ENCODE measurements at regions not wholly inside any gene's neighbourhood (a gene's known extent, or its start where the extent isn't known, plus 50 kb on each side); places are given as distances from the start of the nearest gene placed in this dataset.

DNA sequence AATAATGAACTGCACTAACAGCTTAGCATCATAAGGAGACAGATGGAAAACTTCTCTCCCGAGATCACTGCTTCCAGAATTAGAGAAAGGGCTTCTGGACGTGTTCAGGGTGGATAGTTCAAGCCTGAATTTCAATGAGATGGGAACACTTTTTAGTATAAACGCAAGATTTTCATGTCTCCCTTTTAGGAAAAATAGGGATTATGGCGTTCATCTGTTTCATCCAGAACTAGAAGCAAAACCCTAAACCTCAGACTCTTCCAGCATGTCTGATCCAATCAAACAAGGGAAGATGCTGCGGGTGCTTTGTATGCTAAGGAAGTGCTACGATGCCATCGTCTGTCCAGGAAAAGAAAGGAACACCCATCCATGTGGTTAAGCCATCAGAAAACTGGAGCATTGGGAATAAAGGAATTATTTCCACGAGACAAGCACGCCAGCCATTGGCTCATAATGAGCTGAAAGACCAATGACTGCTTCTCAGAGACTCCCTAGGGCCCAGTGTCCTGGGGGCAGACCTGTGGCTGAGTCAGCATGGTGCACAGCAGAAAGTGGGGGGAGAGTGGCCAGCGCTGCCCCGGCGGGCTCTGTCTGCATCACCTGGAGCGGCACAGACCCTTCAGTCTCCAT, 65.9 kb upstream of the AFF3 start:
- no peaks in the 10 kb centered on the region for H3K9me3 ChIP-seq
- intact Hi-C loops (cut with DNase I) = no loop called here
- TF ChIP-seq, protein P1, sequence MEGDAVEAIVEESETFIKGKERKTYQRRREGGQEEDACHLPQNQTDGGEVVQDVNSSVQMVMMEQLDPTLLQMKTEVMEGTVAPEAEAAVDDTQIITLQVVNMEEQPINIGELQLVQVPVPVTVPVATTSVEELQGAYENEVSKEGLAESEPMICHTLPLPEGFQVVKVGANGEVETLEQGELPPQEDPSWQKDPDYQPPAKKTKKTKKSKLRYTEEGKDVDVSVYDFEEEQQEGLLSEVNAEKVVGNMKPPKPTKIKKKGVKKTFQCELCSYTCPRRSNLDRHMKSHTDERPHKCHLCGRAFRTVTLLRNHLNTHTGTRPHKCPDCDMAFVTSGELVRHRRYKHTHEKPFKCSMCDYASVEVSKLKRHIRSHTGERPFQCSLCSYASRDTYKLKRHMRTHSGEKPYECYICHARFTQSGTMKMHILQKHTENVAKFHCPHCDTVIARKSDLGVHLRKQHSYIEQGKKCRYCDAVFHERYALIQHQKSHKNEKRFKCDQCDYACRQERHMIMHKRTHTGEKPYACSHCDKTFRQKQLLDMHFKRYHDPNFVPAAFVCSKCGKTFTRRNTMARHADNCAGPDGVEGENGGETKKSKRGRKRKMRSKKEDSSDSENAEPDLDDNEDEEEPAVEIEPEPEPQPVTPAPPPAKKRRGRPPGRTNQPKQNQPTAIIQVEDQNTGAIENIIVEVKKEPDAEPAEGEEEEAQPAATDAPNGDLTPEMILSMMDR (IDR thresholded peaks at IDR 0.05) = no peak
- TF ChIP-seq POLR2A (IDR thresholded peaks at IDR 0.05; ENCODE audit: low read depth) (no peak), POLR2AphosphoS5 (IDR thresholded peaks at IDR 0.05) (no peak), EP300 (IDR thresholded peaks at IDR 0.05) (no peak)
- WGBS = 79% methylated on average over 10 of the region's 13 CpGs
- no peak overlapping the region for H3K4me3 ChIP-seq
- H3K36me3 ChIP-seq = no peaks in the 10 kb centered on the region
- no peak for DNase-seq (ENCODE audit: extremely low spot score)
- no peak overlapping the region for H3K27ac ChIP-seq (replicated peaks in 1 of 4)
- no peaks in the 10 kb centered on the region for H3K27me3 ChIP-seq
- peaks cover 8 to 9% (median 8%) of the 10 kb centered on the region in 4 donors for H3K4me1 ChIP-seq

DNA sequence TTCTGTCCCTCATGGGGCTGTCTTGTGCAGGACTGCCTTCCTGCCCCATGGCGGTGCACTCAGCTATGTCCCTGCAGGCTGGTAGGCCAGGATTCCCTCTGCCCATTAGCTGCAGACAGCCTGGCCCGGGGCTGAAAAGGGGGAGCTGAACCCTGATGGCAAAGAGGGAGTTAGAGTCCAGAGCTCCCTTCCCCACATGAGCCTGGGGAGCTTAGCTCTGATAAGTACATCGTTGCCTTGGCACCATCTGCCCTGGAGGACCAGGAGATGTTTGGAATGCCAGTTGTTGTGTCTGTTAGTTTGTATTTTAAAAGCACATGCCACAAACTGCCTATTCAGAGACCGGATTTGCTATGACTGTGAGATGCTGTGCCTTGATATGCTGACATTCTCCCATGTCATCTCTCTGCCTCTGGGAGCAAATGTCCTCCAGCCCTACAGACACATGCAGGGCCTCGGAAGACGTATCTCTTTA, 65.1 kb upstream of the AFF3 start:
- TF ChIP-seq, protein P1 (IDR thresholded peaks at IDR 0.05) = no peak
- TF ChIP-seq POLR2A (IDR thresholded peaks at IDR 0.05; ENCODE audit: low read depth) = no peak
- no peak for TF ChIP-seq EP300 (IDR thresholded peaks at IDR 0.05)
- no peak for TF ChIP-seq POLR2AphosphoS5 (IDR thresholded peaks at IDR 0.05)
- 78% methylated on average over 6 of the region's 6 CpGs for WGBS
- Histone ChIP-seq H3K9me3 (no peaks in the 10 kb centered on the region), H3K4me3 (no peak overlapping the region), H3K36me3 (no peaks in the 10 kb centered on the region), H3K27me3 (no peaks in the 10 kb centered on the region), H3K27ac (replicated peaks in 1 of 4) (no peak overlapping the region), H3K4me1 (peaks cover 0 to 1% (median under 1%) of the 10 kb centered on the region in 4 donors)
- no peak for DNase-seq (ENCODE audit: extremely low spot score)
- intact Hi-C loops (cut with DNase I) = no loop called here

GRCh38 chr2:100206731-100207255, 64.4 kb upstream of the AFF3 start:
- 96% methylated on average over 3 of the region's 3 CpGs for WGBS
- Histone ChIP-seq H3K36me3 (no peaks in the 10 kb centered on the region), H3K4me3 (no peak overlapping the region), H3K27ac (replicated peaks in 1 of 4) (no peak overlapping the region), H3K9me3 (no peaks in the 10 kb centered on the region), H3K4me1 (no peaks in the 10 kb centered on the region), H3K27me3 (no peaks in the 10 kb centered on the region)
- TF ChIP-seq POLR2A (IDR thresholded peaks at IDR 0.05; ENCODE audit: low read depth) = no peak
- DNase-seq (ENCODE audit: extremely low spot score) = no peak
- intact Hi-C loops (cut with DNase I) = no loop called here

GRCh38 chr2:100205174-100205573, 62.8 kb upstream of the AFF3 start:
- Histone ChIP-seq H3K4me1 (no peaks in the 10 kb centered on the region), H3K36me3 (no peaks in the 10 kb centered on the region), H3K27me3 (no peaks in the 10 kb centered on the region), H3K9me3 (no peaks in the 10 kb centered on the region), H3K27ac (replicated peaks in 1 of 4) (no peak overlapping the region), H3K4me3 (no peak overlapping the region)
- no peak for TF ChIP-seq POLR2AphosphoS5 (IDR thresholded peaks at IDR 0.05)
- no peak for TF ChIP-seq POLR2A (IDR thresholded peaks at IDR 0.05; ENCODE audit: low read depth)
- no peak for TF ChIP-seq EP300 (IDR thresholded peaks at IDR 0.05)
- intact Hi-C loops (cut with DNase I) = no loop called here
- WGBS = 88% methylated on average over 7 of the region's 7 CpGs
- no peak for DNase-seq (ENCODE audit: extremely low spot score)

DNA sequence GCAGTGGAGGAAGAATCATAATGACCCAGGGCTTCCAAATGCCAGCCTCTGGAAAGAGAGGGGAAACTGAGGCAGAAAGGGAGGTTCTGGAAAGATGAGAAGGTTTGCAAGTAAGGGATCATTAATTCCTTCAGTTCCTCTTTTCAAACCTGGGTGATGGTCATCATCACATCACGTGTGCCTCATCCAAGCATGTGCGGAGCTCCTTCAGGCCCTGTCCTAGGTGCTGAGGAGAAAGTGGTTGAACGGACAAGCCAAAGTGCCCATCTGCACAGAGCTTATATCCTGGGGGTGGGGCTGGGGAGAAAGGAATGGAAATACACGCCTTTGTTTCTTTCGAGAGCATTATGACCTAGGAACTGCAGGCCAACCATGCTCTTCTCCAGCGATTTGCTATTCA, 60.2 kb upstream of the AFF3 start:
- Histone ChIP-seq H3K36me3 (no peaks in the 10 kb centered on the region), H3K4me3 (no peak overlapping the region), H3K27me3 (no peaks in the 10 kb centered on the region), H3K27ac (replicated peaks in 1 of 4) (no peak overlapping the region), H3K4me1 (peaks cover 15 to 21% (median 20%) of the 10 kb centered on the region in 4 donors), H3K9me3 (no peaks in the 10 kb centered on the region)
- no peak for DNase-seq (ENCODE audit: extremely low spot score)
- no peak for TF ChIP-seq POLR2A (IDR thresholded peaks at IDR 0.05; ENCODE audit: low read depth)
- no peak for TF ChIP-seq POLR2AphosphoS5 (IDR thresholded peaks at IDR 0.05)
- TF ChIP-seq EP300 (IDR thresholded peaks at IDR 0.05) = no peak
- TF ChIP-seq, protein P1 (IDR thresholded peaks at IDR 0.05) = no peak
- intact Hi-C loops (cut with DNase I) = no loop called here
- 90% methylated on average over 6 of the region's 6 CpGs for WGBS

Measured in esophagus muscularis mucosa (tissue), 4 donors.